Mesenchymal stem cell (in vitro differentiated cells and primary cell): ENCODE measurements at regions not wholly inside any gene's neighbourhood (a gene's known extent, or its start where the extent isn't known, plus 50 kb on each side); places are given as distances from the start of the nearest gene placed in this dataset.

ENCODE experiments used
- DNase-seq: peaks from one replicate; pipeline ENCODE4 v3.0.0-alpha.2; 2013
- H2AFZ ChIP-seq: one replicate; pipeline ENCODE4 v1.6.1; 2013; ENCODE audit warnings: low read depth, mild to moderate bottlenecking, control low read depth, inconsistent platforms, low read length, moderate library complexity
- H2AK5ac ChIP-seq: 2 replicates; pipeline ENCODE4 v1.6.1; 2013; ENCODE audit warnings: low read length, moderate library complexity, mild to moderate bottlenecking, inconsistent platforms; ENCODE audit not compliant: severe bottlenecking
- H2BK120ac ChIP-seq: one replicate; pipeline ENCODE4 v1.6.1; 2013; ENCODE audit warnings: low read depth, mild to moderate bottlenecking, inconsistent platforms, low read length, moderate library complexity
- H2BK12ac ChIP-seq, 2 experiments: one replicate each; pipeline ENCODE4 v1.6.1; 2013; ENCODE audit warnings: inconsistent platforms in 2 of 2, low read length in 2 of 2, mild to moderate bottlenecking in 2 of 2, moderate library complexity in 2 of 2, control low read depth in 1 of 2
- H2BK15ac ChIP-seq: one replicate; pipeline ENCODE4 v1.6.1; 2013; ENCODE audit warnings: mild to moderate bottlenecking, low read depth, inconsistent platforms; ENCODE audit not compliant: poor library complexity, severe bottlenecking
- H2BK5ac ChIP-seq: 2 replicates; pipeline ENCODE4 v1.6.1; 2013; ENCODE audit warnings: low read depth, mild to moderate bottlenecking, low read length, control low read depth, inconsistent platforms; ENCODE audit not compliant: poor library complexity, severe bottlenecking
- H3K14ac ChIP-seq, 2 experiments: one replicate each; pipeline ENCODE4 v1.6.1; 2013; ENCODE audit warnings: inconsistent platforms in 2 of 2, low read length in 2 of 2, control low read depth in 1 of 2, mild to moderate bottlenecking in 1 of 2, moderate library complexity in 1 of 2
- H3K18ac ChIP-seq, 2 experiments: one replicate each; pipeline ENCODE4 v1.6.1; 2013; ENCODE audit warnings: inconsistent platforms in 2 of 2, low read length in 2 of 2, control low read depth in 1 of 2, low read depth in 1 of 2, mild to moderate bottlenecking in 1 of 2
- H3K23ac ChIP-seq, 2 experiments: one replicate each; pipeline ENCODE4 v1.6.1; 2013; ENCODE audit warnings: inconsistent platforms in 2 of 2, low read length in 2 of 2, mild to moderate bottlenecking in 2 of 2, moderate library complexity in 2 of 2, control low read depth in 1 of 2
- H3K27ac ChIP-seq: 2 replicates; pipeline ENCODE4 v1.5.1; 2013; ENCODE audit warnings: mild to moderate bottlenecking, moderate library complexity, low read length, control low read depth, inconsistent platforms; ENCODE audit not compliant: poor library complexity, severe bottlenecking
- H3K27me3 ChIP-seq, 2 experiments: 2 replicates each; pipeline versions ENCODE4 v1.6.1 to v1.7.0; 2013; ENCODE audit warnings: low read length in 2 of 2, mild to moderate bottlenecking in 2 of 2, moderate library complexity in 2 of 2, control low read depth in 1 of 2, inconsistent platforms in 1 of 2; ENCODE audit not compliant: control insufficient read depth in 1 of 2, insufficient read depth in 1 of 2
- H3K36me3 ChIP-seq, 2 experiments: 2 replicates each; pipeline versions ENCODE4 v1.6.1 to v1.7.0; 2013; ENCODE audit warnings: low read length in 2 of 2, control low read depth in 1 of 2, inconsistent platforms in 1 of 2, low read depth in 1 of 2, mild to moderate bottlenecking in 1 of 2; ENCODE audit not compliant: insufficient read depth in 2 of 2, control insufficient read depth in 1 of 2
- H3K4ac ChIP-seq, 2 experiments: one replicate each; pipeline ENCODE4 v1.6.1; 2013; ENCODE audit warnings: inconsistent platforms in 2 of 2, low read length in 2 of 2, mild to moderate bottlenecking in 2 of 2, moderate library complexity in 2 of 2, control low read depth in 1 of 2, low read depth in 1 of 2
- H3K4me1 ChIP-seq: 2 replicates; pipeline ENCODE4 v1.6.1; 2013; ENCODE audit warnings: low read depth, low read length, control low read depth; ENCODE audit not compliant: control insufficient read depth, insufficient read depth
- H3K4me2 ChIP-seq: 2 replicates; pipeline ENCODE4 v1.6.1; 2013; ENCODE audit warnings: low read length, mild to moderate bottlenecking, inconsistent platforms; ENCODE audit not compliant: poor library complexity, severe bottlenecking
- H3K4me3 ChIP-seq, 2 experiments: 2 replicates each; pipeline versions ENCODE4 v1.5.1 to v1.7.0; 2013; ENCODE audit warnings: low read length in 2 of 2, mild to moderate bottlenecking in 2 of 2, control low read depth in 1 of 2, low read depth in 1 of 2; ENCODE audit not compliant: insufficient read depth in 1 of 2
- H3K79me1 ChIP-seq: replicated peaks from 2 replicates; pipeline ENCODE4 v1.6.1; 2013; ENCODE audit warnings: mild to moderate bottlenecking, control low read depth, low read length, inconsistent platforms; ENCODE audit not compliant: poor library complexity, severe bottlenecking
- H3K9ac ChIP-seq: 2 replicates; pipeline ENCODE4 v1.7.0; 2013; ENCODE audit warnings: mild to moderate bottlenecking, low read length, moderate library complexity
- H3K9me3 ChIP-seq: 2 replicates; pipeline ENCODE4 v1.7.0; 2013; ENCODE audit warnings: mild to moderate bottlenecking, low read length; ENCODE audit not compliant: control insufficient read depth
- H4K8ac ChIP-seq: one replicate; pipeline ENCODE4 v1.6.1; 2013; ENCODE audit warnings: inconsistent platforms, mild to moderate bottlenecking, low read length, moderate library complexity
- H4K91ac ChIP-seq: one replicate; pipeline ENCODE4 v1.6.1; 2013; ENCODE audit warnings: mild to moderate bottlenecking, low read length, inconsistent platforms
- WGBS: methylation state at CpG from one replicate; pipeline ENCODE4 v1.1.7; 2013; ENCODE audit warnings: mixed read lengths; 5-methylcytosine and 5-hydroxymethylcytosine counted together

DNA sequence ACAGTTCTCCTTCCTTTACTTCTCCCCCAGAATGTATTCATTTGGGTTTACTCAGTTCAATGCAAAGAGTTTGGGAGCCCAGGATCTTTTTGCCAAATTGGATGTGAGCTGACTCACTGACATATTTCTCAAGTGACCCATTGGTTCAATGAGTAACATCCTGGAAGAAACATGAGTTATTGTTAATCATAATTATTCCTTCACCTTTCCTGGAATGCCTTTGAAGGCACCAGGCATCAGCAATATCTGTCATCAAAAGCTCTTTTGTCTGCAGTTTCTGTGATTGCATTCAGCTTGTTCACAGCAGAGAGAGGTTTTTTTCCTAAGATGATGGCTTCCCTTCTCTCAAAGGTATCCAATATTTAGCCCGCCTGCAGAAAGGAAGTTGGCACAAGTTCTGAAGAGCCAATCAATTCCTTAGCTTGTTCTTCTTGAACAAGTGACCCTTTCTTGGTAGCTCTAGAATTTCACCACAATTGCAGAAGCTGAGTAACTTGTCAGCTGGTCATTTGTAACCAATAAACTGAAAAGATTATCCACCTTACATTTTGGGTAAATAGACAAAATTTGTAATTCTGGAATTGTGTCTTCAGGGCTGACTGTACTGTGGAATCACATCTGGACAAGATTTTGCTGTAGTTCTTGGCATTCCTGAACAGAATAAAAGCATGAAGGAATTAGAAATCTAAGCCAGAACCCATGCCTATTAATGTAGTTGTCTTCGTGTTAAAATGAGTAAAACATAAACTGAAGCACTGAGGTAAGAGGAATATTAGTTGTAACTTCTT, 72.2 kb upstream of the TMEM17 start:
- Histone ChIP-seq H3K4me3 (no peak overlapping the region), H2BK12ac (no peak overlapping the region), H3K14ac (no peak overlapping the region), H2BK5ac (peak overlapping the region; percentile 10), H3K4me2 (no peak overlapping the region), H3K79me1 (no peaks in the 10 kb centered on the region), H2AFZ (no peak overlapping the region), H2BK120ac (no peak overlapping the region), H2BK15ac (no peak overlapping the region), H3K4me1 (peaks cover 5% of the 10 kb centered on the region), H3K27me3 (no peaks in the 10 kb centered on the region), H4K91ac (no peak overlapping the region), H3K18ac (no peak overlapping the region), H3K36me3 (no peaks in the 10 kb centered on the region), H3K9ac (peak overlapping the region; percentile 76), H2AK5ac (no peak overlapping the region), H3K23ac (no peak overlapping the region), H3K4ac (no peak overlapping the region), H3K9me3 (no peaks in the 10 kb centered on the region), H4K8ac (no peak overlapping the region), H3K27ac (peak overlapping the region; percentile 77)
- 67% methylated on average over 2 of the region's 2 CpGs for WGBS
- peak; percentile 45 for DNase-seq

DNA sequence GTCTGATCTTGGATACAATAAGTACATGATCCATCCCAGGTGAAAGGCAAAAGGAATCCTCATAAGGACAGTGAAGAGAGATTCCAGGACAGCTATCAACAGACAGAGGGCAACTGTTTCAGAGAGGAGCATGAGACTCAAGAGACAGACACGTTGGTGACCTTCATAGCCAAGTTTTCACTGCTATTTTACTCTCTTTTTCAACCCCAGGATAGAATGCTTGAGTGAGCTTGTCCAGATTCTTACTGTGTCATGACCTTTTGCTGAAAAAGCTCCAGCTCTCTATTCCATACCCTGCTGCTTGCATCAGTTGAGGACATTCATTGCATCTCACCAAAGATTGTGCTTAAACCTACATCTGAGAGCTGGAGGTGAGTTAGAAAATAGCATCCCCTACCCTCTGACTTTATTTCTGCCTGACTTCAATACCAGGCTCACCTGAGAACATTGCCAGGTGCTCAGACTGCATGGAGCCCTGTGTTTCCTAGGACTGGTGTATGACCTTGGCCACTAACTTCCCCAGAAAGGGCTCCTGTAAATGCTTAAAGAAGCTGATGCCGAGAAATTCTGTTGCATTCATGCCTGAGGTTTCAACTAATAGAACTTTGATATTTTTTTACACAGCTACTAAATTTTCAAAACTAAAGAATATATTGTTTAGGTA, 70.4 kb upstream of the TMEM17 start:
- peak overlapping the region; percentile 4 for H3K27ac ChIP-seq
- no peak overlapping the region for H3K14ac ChIP-seq
- H2BK15ac ChIP-seq, result no peak overlapping the region
- H4K91ac ChIP-seq, result no peak overlapping the region
- H4K8ac ChIP-seq, result no peak overlapping the region
- no peak overlapping the region for H2AFZ ChIP-seq
- H3K9me3 ChIP-seq, result no peaks in the 10 kb centered on the region
- no peaks in the 10 kb centered on the region for H3K27me3 ChIP-seq
- peak; percentile 51 for DNase-seq
- no peaks in the 10 kb centered on the region for H3K79me1 ChIP-seq
- no peak overlapping the region for H2BK5ac ChIP-seq
- H2BK120ac ChIP-seq, result no peak overlapping the region
- WGBS, result 22% methylated on average over 1 of the region's 2 CpGs
- H3K4ac ChIP-seq, result no peak overlapping the region
- H2AK5ac ChIP-seq, result peak overlapping the region; percentile 60
- peak overlapping the region in 1 of 2 experiments; percentile 23 for H3K4me3 ChIP-seq
- no peaks in the 10 kb centered on the region for H3K36me3 ChIP-seq
- H3K4me1 ChIP-seq, result peaks cover 8% of the 10 kb centered on the region
- no peak overlapping the region for H3K18ac ChIP-seq
- no peak overlapping the region for H3K23ac ChIP-seq
- no peak overlapping the region for H3K9ac ChIP-seq
- peak overlapping the region in 1 of 2 experiments; percentile 18 for H2BK12ac ChIP-seq
- H3K4me2 ChIP-seq, result no peak overlapping the region

DNA sequence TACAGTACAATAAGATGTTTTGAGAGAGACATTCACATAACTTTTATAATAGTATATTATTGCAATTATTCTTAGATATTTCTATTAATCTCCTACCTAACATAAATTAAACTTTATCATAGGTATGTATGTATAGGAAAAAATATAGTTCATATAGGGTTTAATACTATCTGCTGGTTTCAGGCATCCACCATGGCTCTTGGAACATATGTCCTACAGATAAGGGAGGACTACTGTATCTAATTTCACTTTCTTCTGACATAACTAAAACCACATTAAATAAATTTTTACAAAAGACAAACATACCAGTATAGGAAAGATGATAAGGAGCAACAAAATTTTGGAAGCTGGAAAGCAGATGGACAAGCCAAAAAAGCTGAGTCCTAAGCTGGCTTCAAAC, 67.9 kb upstream of the TMEM17 start:
- Histone ChIP-seq H3K9me3 (no peaks in the 10 kb centered on the region), H3K14ac (no peak overlapping the region), H2BK15ac (no peak overlapping the region), H2AFZ (no peak overlapping the region), H3K4me1 (peaks cover 14% of the 10 kb centered on the region), H3K36me3 (no peaks in the 10 kb centered on the region), H2BK5ac (no peak overlapping the region), H3K23ac (no peak overlapping the region), H3K4ac (no peak overlapping the region), H2AK5ac (no peak overlapping the region), H4K91ac (no peak overlapping the region), H4K8ac (no peak overlapping the region), H3K4me2 (no peak overlapping the region), H3K9ac (no peak overlapping the region), H2BK120ac (no peak overlapping the region), H3K4me3 (no peak overlapping the region), H2BK12ac (no peak overlapping the region), H3K18ac (no peak overlapping the region), H3K27ac (no peak overlapping the region), H3K79me1 (no peaks in the 10 kb centered on the region), H3K27me3 (no peaks in the 10 kb centered on the region)
- no peak for DNase-seq

DNA sequence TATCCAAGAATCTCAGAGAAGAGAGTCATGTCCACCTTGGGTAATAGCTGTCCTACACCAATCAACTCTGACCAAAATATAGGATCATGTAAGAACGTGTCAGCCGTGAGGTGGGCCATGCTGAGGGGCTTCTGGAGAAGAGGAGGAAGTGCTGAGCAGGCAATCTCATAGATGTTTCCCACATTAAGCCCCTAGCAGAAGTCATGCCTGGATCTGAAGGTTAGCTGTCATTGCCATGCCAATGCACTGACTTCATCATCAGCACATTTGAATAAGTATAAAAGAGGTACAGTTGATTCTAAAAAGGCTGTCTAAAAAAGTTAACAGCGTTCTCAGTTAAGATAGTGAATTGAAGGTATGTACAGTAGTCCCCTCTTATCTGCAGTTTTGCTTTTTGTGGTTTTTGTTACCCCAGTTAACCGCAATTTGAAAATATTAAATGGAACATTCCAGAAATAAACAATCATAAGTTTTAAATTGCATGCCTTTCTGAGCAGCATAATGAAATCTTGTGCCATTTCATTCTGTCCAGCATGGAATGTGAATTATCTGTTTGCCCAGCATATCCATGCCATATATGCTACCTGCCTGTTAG, 67.2 kb upstream of the TMEM17 start:
- H4K91ac ChIP-seq, result no peak overlapping the region
- no peaks in the 10 kb centered on the region for H3K36me3 ChIP-seq
- H3K23ac ChIP-seq, result no peak overlapping the region
- DNase-seq, result no peak
- H2BK5ac ChIP-seq, result no peak overlapping the region
- H2BK15ac ChIP-seq, result no peak overlapping the region
- no peak overlapping the region for H3K4me3 ChIP-seq
- H3K9me3 ChIP-seq, result no peaks in the 10 kb centered on the region
- no peak overlapping the region for H2BK12ac ChIP-seq
- WGBS, result 85% methylated on average over 4 of the region's 4 CpGs
- peaks cover 14% of the 10 kb centered on the region for H3K4me1 ChIP-seq
- no peak overlapping the region for H4K8ac ChIP-seq
- H2BK120ac ChIP-seq, result no peak overlapping the region
- H2AK5ac ChIP-seq, result peak overlapping the region; percentile 92
- H3K14ac ChIP-seq, result no peak overlapping the region
- H3K18ac ChIP-seq, result no peak overlapping the region
- no peak overlapping the region for H3K9ac ChIP-seq
- peak overlapping the region in 1 of 2 experiments; percentile 53 for H3K4ac ChIP-seq
- H2AFZ ChIP-seq, result peak overlapping the region; percentile 65
- H3K4me2 ChIP-seq, result no peak overlapping the region
- H3K27ac ChIP-seq, result no peak overlapping the region
- H3K27me3 ChIP-seq, result no peaks in the 10 kb centered on the region
- no peaks in the 10 kb centered on the region for H3K79me1 ChIP-seq
